HG02870 (cell line): ENCODE measurements at regions not wholly inside any gene's neighbourhood (a gene's known extent, or its start where the extent isn't known, plus 50 kb on each side); places are given as distances from the start of the nearest gene placed in this dataset.

Source experiments
- ATAC-seq: cut with Tn5 transposase; IDR thresholded peaks from one replicate; pipeline ENCODE4 v1.9.1; 2021; ENCODE audit warnings: mild to moderate bottlenecking, moderate library complexity; ENCODE audit not compliant: unreplicated experiment

GRCh38 chr13:111551204-111551820, 230.9 kb downstream of the TEX29 start:
- no peak for ATAC-seq

GRCh38 chr13:111552891-111553655, 232.6 kb downstream of the TEX29 start:
- ATAC-seq = no peak

- no peak for ATAC-seq
These were observed 234.3 kb downstream of the TEX29 start for GRCh38 chr13:111554539-111555267.

- ATAC-seq = no peak
These were observed 234.9 kb downstream of the TEX29 start for GRCh38 chr13:111555268-111555808.

GRCh38 chr13:111555903-111556302, 235.5 kb downstream of the TEX29 start:
- no peak for ATAC-seq

- no peak for ATAC-seq
These were observed 236.1 kb downstream of the TEX29 start for GRCh38 chr13:111556496-111556895.

- ATAC-seq = no peak
These were observed 237.7 kb downstream of the TEX29 start for GRCh38 chr13:111557921-111558699.

GRCh38 chr13:111558700-111559088, 238.3 kb downstream of the TEX29 start:
- no peak for ATAC-seq

GRCh38 chr13:111559612-111560403, 239.4 kb downstream of the TEX29 start:
- ATAC-seq = no peak

- no peak for ATAC-seq
These were observed 240.8 kb downstream of the TEX29 start for GRCh38 chr13:111561091-111561781.

GRCh38 chr13:111562716-111563115, 242.3 kb downstream of the TEX29 start:
- no peak for ATAC-seq

- no peak for ATAC-seq
These were observed 244.2 kb downstream of the TEX29 start for GRCh38 chr13:111564606-111565005.

GRCh38 chr13:111565400-111565799, 245.0 kb downstream of the TEX29 start:
- no peak for ATAC-seq

- ATAC-seq = no peak
These were observed 246.1 kb downstream of the TEX29 start for GRCh38 chr13:111566567-111566966.

GRCh38 chr13:111567637-111568036, 247.2 kb downstream of the TEX29 start:
- no peak for ATAC-seq

GRCh38 chr13:111568290-111568689, 247.8 kb downstream of the TEX29 start:
- no peak for ATAC-seq

GRCh38 chr13:111570911-111571310, 250.5 kb downstream of the TEX29 start:
- ATAC-seq = no peak

GRCh38 chr13:111572956-111573761, 252.7 kb downstream of the TEX29 start:
- ATAC-seq = no peak

- ATAC-seq = no peak
These were observed 253.4 kb downstream of the TEX29 start for GRCh38 chr13:111573801-111574200.
